ENCODE measurements at regions not wholly inside any gene's neighbourhood (a gene's known extent, or its start where the extent isn't known, plus 50 kb on each side); places are given as distances from the start of the nearest gene placed in this dataset.

DNA sequence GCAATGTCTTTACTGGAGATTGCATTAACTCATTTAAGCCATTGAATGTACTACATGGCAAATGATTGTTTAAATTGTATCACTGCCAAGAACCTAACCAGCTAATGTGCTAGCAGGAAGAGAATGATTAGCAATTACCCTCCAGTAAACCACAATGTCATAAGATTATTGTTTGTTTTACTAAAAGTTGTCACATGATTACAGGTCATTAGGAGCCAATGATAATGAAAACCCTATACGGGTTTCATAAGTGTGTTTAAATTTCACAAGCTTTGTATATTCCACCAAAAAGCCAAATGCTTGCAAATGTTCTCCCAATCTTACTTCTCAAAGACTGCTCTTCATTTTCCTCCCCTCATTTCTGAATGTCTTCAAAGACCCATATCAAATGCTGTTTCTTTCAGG is 76.5 kb upstream of the PPP1R3C start:
- Histone ChIP-seq H3K4me3 (ENCODE audit: low read length) (no peak overlapping the region), H3K27ac (ENCODE audit: low read length) (no peak overlapping the region), H3K36me3 (ENCODE audit: control insufficient read depth, low read depth, low read length) (no peaks in the 10 kb centered on the region), H3K9me3 (ENCODE audit: control insufficient read depth, low read depth, low read length) (no peaks in the 10 kb centered on the region), H3K4me1 (ENCODE audit: control insufficient read depth, low read depth, low read length) (no peaks in the 10 kb centered on the region), H3K9ac (ENCODE audit: low read length) (no peak overlapping the region), H3K27me3 (ENCODE audit: control insufficient read depth, insufficient read depth, low read length) (no peaks in the 10 kb centered on the region)

DNA sequence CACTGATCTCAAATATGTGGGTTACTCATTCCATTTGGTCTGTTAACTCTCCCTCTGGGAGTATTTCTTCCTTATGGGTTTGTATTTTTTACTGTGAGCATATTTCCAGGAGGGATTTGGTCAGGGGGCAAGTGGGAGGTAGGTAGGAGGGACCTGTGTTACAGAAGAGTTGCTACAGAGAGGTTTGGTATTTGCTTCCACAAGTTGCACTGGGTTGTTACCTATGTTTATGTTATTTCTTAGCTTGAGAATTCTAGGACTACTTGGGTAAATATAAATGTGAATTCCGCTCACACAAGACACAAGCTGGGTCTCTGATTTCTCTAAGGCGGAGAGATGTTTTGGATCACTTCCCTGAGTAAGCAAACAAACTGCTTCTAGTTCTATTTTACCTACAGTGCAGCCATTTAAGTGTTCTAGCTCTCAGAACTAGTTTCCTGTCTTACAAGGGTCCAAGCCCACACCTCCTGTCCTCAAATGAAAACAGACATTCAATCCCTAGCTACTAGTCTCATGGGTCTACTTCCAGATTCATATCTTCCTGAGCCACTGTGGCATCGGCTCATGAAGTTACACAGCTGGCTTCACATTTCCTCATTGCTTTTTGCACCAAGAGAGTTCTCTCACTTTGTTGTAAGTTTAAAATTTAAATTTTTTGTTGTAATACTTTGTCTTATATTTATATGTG is 75.4 kb upstream of the PPP1R3C start:
- H3K4me1 ChIP-seq (ENCODE audit: control insufficient read depth, low read depth, low read length): no peaks in the 10 kb centered on the region
- no peak overlapping the region for H3K27ac ChIP-seq (ENCODE audit: low read length)
- H3K4me3 ChIP-seq (ENCODE audit: low read length): no peak overlapping the region
- H3K36me3 ChIP-seq (ENCODE audit: control insufficient read depth, low read depth, low read length): no peaks in the 10 kb centered on the region
- no peaks in the 10 kb centered on the region for H3K9me3 ChIP-seq (ENCODE audit: control insufficient read depth, low read depth, low read length)
- no peaks in the 10 kb centered on the region for H3K27me3 ChIP-seq (ENCODE audit: control insufficient read depth, insufficient read depth, low read length)
- H3K9ac ChIP-seq (ENCODE audit: low read length): no peak overlapping the region

DNA sequence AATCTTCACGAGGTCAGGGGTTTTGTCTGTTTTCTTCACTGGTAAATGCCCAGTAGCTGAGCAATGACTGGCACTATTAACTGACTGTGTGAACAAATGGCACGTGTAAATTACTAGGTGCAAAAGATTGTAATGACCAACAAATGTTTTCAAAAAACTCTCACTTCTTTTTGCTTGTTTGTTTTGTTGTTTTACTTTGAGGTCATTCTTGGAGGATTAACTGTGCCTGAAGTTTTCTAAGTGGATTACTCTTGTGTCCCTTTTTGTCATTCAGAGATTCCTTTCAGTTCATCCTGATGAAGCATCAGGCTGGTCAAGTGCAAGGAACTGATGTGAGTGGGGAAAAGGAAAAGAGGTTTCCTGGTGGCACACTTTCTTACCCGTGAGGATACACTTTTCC is 74.4 kb upstream of the PPP1R3C start:
- no peak overlapping the region for H3K27ac ChIP-seq (ENCODE audit: low read length)
- H3K4me1 ChIP-seq (ENCODE audit: control insufficient read depth, low read depth, low read length): no peaks in the 10 kb centered on the region
- no peaks in the 10 kb centered on the region for H3K9me3 ChIP-seq (ENCODE audit: control insufficient read depth, low read depth, low read length)
- H3K4me3 ChIP-seq (ENCODE audit: low read length): no peak overlapping the region
- H3K36me3 ChIP-seq (ENCODE audit: control insufficient read depth, low read depth, low read length): no peaks in the 10 kb centered on the region
- no peak overlapping the region for H3K9ac ChIP-seq (ENCODE audit: low read length)
- H3K27me3 ChIP-seq (ENCODE audit: control insufficient read depth, insufficient read depth, low read length): no peaks in the 10 kb centered on the region

DNA sequence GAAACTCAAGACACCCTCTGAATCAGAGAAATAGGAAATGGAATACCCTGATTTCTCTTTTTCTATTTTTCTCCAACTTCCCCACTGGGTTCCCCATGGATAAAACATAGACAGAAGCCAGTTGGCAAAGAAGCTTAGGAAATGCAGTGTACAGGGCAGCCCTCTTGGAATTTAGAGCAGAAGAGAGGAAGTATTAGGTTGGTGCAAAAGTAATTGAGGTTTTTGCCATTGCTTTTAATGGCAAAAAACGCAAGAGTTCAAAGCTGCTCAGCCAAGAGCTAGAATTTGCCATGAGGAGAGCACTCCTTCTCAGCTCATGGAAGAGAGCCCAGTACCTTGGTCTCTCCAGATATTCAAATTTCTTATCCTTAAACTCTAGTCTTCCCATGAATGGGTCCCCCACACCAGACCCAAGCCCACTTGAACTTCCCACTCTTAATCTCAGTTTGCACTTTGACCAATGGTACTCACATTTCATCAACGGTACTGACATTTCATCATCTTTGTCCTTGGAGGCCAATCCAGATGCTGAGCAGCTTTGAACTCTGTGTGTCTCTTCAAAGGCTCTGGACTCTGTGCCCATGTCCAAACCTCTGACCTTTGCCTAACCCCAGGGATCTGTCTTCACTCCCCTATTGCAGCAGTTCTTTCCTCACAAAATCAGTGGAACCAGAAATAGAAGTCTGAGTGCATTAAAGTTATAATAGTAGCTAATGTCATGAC is 73.2 kb upstream of the PPP1R3C start:
- Histone ChIP-seq H3K4me3 (ENCODE audit: low read length) (no peak overlapping the region), H3K4me1 (ENCODE audit: control insufficient read depth, low read depth, low read length) (no peaks in the 10 kb centered on the region), H3K9me3 (ENCODE audit: control insufficient read depth, low read depth, low read length) (no peaks in the 10 kb centered on the region), H3K27ac (ENCODE audit: low read length) (no peak overlapping the region), H3K27me3 (ENCODE audit: control insufficient read depth, insufficient read depth, low read length) (no peaks in the 10 kb centered on the region), H3K9ac (ENCODE audit: low read length) (no peak overlapping the region), H3K36me3 (ENCODE audit: control insufficient read depth, low read depth, low read length) (no peaks in the 10 kb centered on the region)

DNA sequence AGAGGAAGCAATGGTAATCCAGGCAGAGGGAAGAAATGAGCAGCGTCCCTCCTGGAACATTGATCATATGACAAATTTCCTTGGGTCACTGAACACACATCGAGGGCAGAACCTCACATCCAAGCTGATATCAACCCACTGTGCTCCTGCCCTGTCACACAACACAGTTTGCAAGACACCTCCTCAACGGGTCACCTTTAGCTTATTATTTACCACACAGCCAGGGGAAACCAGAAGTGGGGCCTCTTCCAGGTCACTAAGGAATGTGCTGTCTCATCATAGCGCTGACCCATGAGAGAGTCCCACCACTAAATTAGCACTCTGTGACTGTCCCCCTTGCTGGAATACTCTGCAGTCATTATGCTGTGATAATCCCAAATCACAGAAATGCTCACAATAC is 69.7 kb upstream of the PPP1R3C start:
- Histone ChIP-seq H3K9ac (ENCODE audit: low read length) (no peak overlapping the region), H3K27ac (ENCODE audit: low read length) (no peak overlapping the region), H3K4me3 (ENCODE audit: low read length) (no peak overlapping the region), H3K36me3 (ENCODE audit: control insufficient read depth, low read depth, low read length) (no peaks in the 10 kb centered on the region), H3K9me3 (ENCODE audit: control insufficient read depth, low read depth, low read length) (no peaks in the 10 kb centered on the region), H3K27me3 (ENCODE audit: control insufficient read depth, insufficient read depth, low read length) (no peaks in the 10 kb centered on the region), H3K4me1 (ENCODE audit: control insufficient read depth, low read depth, low read length) (no peaks in the 10 kb centered on the region)

DNA sequence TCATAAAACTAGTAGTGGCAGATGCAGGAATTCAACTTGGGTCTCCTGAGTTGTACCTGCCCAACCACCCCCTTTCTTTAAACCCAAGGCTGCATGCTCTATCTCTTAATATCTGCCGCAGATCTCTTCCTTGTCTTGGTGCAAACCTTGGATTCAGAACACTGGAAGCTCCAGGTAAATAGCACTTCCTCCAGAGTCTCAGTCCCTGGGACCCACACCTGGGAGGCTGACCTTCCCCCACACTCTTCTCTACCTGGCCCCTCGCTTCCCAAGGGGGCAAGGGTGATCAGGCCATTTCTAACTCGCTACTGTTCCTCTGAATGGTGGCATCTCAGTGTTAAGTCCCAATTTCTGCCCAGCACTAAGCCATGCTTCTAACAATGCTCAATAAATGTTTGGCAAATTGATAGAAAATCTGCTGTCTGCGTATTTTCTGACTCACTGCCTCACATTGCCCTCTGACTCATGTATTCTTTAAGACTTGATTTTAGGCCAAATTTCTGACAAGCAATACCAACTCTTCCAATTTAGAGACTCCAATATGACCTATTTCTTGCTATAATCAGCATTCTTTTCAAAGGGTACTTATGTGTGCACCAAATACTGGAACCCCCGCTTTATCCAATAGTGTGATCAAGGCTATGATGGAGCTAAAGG is 68.0 kb upstream of the PPP1R3C start:
- Histone ChIP-seq H3K4me3 (ENCODE audit: low read length) (no peak overlapping the region), H3K9ac (ENCODE audit: low read length) (no peak overlapping the region), H3K36me3 (ENCODE audit: control insufficient read depth, low read depth, low read length) (no peaks in the 10 kb centered on the region), H3K27me3 (ENCODE audit: control insufficient read depth, insufficient read depth, low read length) (no peaks in the 10 kb centered on the region), H3K9me3 (ENCODE audit: control insufficient read depth, low read depth, low read length) (no peaks in the 10 kb centered on the region), H3K27ac (ENCODE audit: low read length) (no peak overlapping the region), H3K4me1 (ENCODE audit: control insufficient read depth, low read depth, low read length) (no peaks in the 10 kb centered on the region)

DNA sequence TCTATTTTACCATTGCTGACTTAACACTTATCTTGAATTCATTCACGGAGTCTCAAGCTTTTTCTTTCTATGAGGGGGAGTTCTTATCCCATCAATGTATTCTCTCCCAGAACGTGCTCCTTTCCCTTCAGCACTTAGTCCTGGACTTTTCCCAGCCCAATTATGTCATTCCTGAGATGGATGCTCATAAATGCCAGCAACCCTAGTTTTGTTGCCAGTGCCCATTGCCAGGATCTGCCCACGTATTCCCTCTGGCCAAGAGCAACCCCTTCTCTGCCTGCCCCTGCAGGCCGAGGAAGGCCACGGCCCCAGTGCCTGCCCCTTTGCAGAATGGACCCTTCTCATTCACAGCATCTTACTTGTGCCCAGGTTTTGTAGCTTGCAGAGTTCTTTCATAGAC is 67.4 kb upstream of the PPP1R3C start:
- H3K27me3 ChIP-seq (ENCODE audit: control insufficient read depth, insufficient read depth, low read length): no peaks in the 10 kb centered on the region
- H3K9ac ChIP-seq (ENCODE audit: low read length): no peak overlapping the region
- no peak overlapping the region for H3K4me3 ChIP-seq (ENCODE audit: low read length)
- no peak overlapping the region for H3K27ac ChIP-seq (ENCODE audit: low read length)
- H3K9me3 ChIP-seq (ENCODE audit: control insufficient read depth, low read depth, low read length): no peaks in the 10 kb centered on the region
- H3K4me1 ChIP-seq (ENCODE audit: control insufficient read depth, low read depth, low read length): no peaks in the 10 kb centered on the region
- no peaks in the 10 kb centered on the region for H3K36me3 ChIP-seq (ENCODE audit: control insufficient read depth, low read depth, low read length)

DNA sequence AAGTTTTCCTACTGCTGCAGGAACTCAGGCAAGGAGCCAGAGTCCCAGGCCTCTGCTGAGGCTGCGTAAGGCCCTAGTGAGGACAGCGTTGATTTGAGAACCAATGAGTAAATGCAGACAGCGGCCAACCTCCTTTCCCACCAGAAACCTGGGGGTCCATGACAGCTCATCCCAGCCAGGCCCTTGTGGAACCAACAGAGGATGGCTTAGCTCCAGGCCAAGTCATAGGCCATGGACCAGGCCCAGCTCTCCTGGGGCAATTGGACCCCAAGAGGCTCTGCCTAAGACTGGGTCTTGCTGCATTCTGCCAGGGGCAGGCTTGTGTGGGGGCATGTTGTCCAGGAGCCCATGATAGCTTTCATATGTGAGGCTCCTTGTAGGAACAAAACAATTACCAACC is 65.4 kb upstream of the PPP1R3C start:
- H3K9ac ChIP-seq (ENCODE audit: low read length): no peak overlapping the region
- H3K27ac ChIP-seq (ENCODE audit: low read length): no peak overlapping the region
- H3K9me3 ChIP-seq (ENCODE audit: control insufficient read depth, low read depth, low read length): no peaks in the 10 kb centered on the region
- H3K4me3 ChIP-seq (ENCODE audit: low read length): no peak overlapping the region
- H3K36me3 ChIP-seq (ENCODE audit: control insufficient read depth, low read depth, low read length): no peaks in the 10 kb centered on the region
- no peaks in the 10 kb centered on the region for H3K27me3 ChIP-seq (ENCODE audit: control insufficient read depth, insufficient read depth, low read length)
- H3K4me1 ChIP-seq (ENCODE audit: control insufficient read depth, low read depth, low read length): no peaks in the 10 kb centered on the region

DNA sequence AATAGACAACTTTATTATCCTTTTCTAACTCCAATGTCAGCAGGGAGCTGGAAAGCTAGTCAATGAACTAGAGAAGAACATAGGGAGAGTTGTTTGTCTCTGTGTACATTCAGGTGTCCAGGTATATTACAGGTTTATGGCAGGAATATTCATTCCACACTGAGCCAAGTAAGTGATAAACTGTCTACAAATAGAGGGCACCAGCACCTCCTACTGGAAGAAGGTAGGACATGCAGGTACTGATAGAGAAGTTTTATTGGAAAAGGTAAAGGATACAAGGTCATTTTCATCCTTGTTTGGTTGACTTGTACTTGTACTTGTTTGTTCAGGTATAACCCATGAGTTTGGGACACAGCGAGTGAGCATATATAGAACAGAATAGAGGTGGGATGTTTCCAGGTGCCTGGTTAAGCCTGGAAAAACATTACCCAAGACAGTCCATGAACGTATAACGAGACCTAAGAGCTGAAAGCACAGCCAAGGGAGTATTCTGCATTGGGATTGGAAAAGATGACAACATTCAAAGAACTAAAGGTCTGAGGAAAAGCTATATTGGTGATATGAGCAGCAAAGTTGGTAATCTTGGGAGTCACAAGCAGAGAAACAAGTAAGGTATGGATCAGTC is 61.4 kb upstream of the PPP1R3C start:
- H3K9me3 ChIP-seq (ENCODE audit: control insufficient read depth, low read depth, low read length): no peaks in the 10 kb centered on the region
- no peaks in the 10 kb centered on the region for H3K4me1 ChIP-seq (ENCODE audit: control insufficient read depth, low read depth, low read length)
- H3K27ac ChIP-seq (ENCODE audit: low read length): no peak overlapping the region
- H3K4me3 ChIP-seq (ENCODE audit: low read length): no peak overlapping the region
- H3K36me3 ChIP-seq (ENCODE audit: control insufficient read depth, low read depth, low read length): no peaks in the 10 kb centered on the region
- no peaks in the 10 kb centered on the region for H3K27me3 ChIP-seq (ENCODE audit: control insufficient read depth, insufficient read depth, low read length)
- H3K9ac ChIP-seq (ENCODE audit: low read length): no peak overlapping the region

DNA sequence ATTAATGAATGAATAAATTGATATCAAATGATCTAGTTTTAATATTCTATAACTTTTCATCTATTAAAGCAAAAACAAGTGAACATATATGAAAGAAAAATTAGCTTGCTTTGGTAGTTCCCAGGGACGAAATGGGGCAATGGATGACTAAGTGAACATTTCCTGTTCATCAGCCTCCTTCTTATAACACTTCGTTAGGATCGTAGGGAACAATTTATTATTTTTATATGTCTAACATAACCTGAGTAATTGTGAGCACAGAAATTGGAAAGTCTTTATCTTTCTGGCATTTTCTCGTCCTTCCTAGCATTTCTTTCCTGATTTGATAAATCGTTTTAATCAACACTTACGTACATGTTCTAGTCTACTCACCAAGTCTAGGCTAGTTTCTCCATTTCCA is 59.1 kb upstream of the PPP1R3C start:
- Histone ChIP-seq H3K9me3 (ENCODE audit: control insufficient read depth, low read depth, low read length) (no peaks in the 10 kb centered on the region), H3K27me3 (ENCODE audit: control insufficient read depth, insufficient read depth, low read length) (no peaks in the 10 kb centered on the region), H3K4me1 (ENCODE audit: control insufficient read depth, low read depth, low read length) (no peaks in the 10 kb centered on the region), H3K27ac (ENCODE audit: low read length) (no peak overlapping the region), H3K4me3 (ENCODE audit: low read length) (no peak overlapping the region), H3K9ac (ENCODE audit: low read length) (no peak overlapping the region), H3K36me3 (ENCODE audit: control insufficient read depth, low read depth, low read length) (no peaks in the 10 kb centered on the region)

DNA sequence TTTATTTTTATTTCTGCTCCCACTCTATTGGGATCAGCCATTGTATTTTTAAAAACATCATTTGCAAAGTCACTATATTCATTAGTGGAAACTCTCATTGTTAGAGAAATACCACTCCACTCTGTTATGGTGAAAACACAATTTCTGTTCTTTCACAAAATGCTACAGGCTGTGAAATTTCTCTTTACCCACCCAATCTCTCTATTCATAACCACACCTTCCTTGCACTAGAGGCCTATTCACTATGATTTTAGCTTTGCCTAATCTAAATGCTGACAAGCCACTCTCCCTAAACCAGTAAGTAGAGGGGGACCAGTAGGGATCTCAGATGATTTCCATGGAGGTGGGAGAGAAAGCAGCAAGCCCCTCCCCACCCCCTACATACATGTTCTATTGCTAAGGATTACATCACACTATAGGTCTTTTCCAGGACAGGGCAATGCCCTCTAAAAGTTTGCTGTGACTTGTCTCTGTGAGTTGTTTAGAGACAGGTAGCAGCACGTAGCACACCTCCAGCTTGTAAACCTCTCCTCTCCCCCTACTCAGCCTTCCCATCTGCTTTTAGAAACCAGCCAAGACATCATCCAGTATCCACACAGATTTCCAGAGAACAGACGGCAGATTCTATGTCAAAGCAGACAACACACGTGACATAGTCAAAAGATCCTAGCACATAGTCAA is 58.3 kb upstream of the PPP1R3C start:
- no peaks in the 10 kb centered on the region for H3K36me3 ChIP-seq (ENCODE audit: control insufficient read depth, low read depth, low read length)
- no peaks in the 10 kb centered on the region for H3K9me3 ChIP-seq (ENCODE audit: control insufficient read depth, low read depth, low read length)
- H3K27ac ChIP-seq (ENCODE audit: low read length): no peak overlapping the region
- no peak overlapping the region for H3K9ac ChIP-seq (ENCODE audit: low read length)
- H3K27me3 ChIP-seq (ENCODE audit: control insufficient read depth, insufficient read depth, low read length): no peaks in the 10 kb centered on the region
- H3K4me3 ChIP-seq (ENCODE audit: low read length): no peak overlapping the region
- H3K4me1 ChIP-seq (ENCODE audit: control insufficient read depth, low read depth, low read length): no peaks in the 10 kb centered on the region
